BE2C (cell line): ENCODE measurements at regions not wholly inside any gene's neighbourhood (a gene's known extent, or its start where the extent isn't known, plus 50 kb on each side); places are given as distances from the start of the nearest gene placed in this dataset.

Experiments
- DNase-seq: peaks from one replicate; pipeline ENCODE4 v3.0.0-alpha.2; 2020
- H3K27me3 ChIP-seq: fragments of 250-450 bp; sonication (Bioruptor Pico); 2 replicates; pipeline ENCODE4 v1.5.1; 2020; ENCODE audit warnings: mild to moderate bottlenecking
- H3K36me3 ChIP-seq: fragments of 250-450 bp; sonication (Bioruptor Pico); 2 replicates; pipeline ENCODE4 v1.5.1; 2020; ENCODE audit warnings: mild to moderate bottlenecking
- H3K4me1 ChIP-seq: fragments of 250-450 bp; sonication (Bioruptor Pico); 2 replicates; pipeline ENCODE4 v1.5.1; 2020
- H3K4me3 ChIP-seq: 2 replicates; pipeline ENCODE4 v1.5.1; 2011; ENCODE audit warnings: low read depth, low read length
- H3K9me3 ChIP-seq: fragments of 250-450 bp; sonication (Bioruptor Pico); 2 replicates; pipeline ENCODE4 v1.5.1; 2020
- TF ChIP-seq, protein P1 (sequence below): IDR thresholded peaks from 2 replicates; pipeline ENCODE4 v1.5.1; 2012; ENCODE audit warnings: mild to moderate bottlenecking, low read depth, low read length

DNA sequence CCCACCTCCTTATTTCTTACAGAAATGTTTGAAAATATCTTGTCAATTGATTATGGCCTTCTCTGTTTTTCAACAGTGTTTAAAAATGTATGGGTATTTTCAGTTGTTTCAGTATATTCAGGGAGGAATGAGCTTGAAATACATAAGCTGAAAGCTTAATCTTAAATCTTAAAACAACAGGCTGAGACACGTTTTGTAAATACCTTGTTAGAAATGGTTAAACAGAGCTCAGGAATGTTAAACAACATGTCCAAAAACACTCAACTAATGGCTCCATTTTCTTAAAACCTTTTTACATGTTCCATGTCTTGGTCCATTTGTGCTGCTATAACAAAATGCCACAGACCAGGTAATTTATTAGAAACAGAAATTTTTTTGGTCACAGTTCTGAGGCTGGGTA lies 953.8 kb upstream of the ADGRL2 start:
- no peak for DNase-seq
- H3K4me3 ChIP-seq = no peak overlapping the region
- no peaks in the 10 kb centered on the region for H3K9me3 ChIP-seq
- H3K36me3 ChIP-seq = no peaks in the 10 kb centered on the region
- TF ChIP-seq, protein P1, sequence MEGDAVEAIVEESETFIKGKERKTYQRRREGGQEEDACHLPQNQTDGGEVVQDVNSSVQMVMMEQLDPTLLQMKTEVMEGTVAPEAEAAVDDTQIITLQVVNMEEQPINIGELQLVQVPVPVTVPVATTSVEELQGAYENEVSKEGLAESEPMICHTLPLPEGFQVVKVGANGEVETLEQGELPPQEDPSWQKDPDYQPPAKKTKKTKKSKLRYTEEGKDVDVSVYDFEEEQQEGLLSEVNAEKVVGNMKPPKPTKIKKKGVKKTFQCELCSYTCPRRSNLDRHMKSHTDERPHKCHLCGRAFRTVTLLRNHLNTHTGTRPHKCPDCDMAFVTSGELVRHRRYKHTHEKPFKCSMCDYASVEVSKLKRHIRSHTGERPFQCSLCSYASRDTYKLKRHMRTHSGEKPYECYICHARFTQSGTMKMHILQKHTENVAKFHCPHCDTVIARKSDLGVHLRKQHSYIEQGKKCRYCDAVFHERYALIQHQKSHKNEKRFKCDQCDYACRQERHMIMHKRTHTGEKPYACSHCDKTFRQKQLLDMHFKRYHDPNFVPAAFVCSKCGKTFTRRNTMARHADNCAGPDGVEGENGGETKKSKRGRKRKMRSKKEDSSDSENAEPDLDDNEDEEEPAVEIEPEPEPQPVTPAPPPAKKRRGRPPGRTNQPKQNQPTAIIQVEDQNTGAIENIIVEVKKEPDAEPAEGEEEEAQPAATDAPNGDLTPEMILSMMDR = no peak
- no peaks in the 10 kb centered on the region for H3K4me1 ChIP-seq
- no peaks in the 10 kb centered on the region for H3K27me3 ChIP-seq

DNA sequence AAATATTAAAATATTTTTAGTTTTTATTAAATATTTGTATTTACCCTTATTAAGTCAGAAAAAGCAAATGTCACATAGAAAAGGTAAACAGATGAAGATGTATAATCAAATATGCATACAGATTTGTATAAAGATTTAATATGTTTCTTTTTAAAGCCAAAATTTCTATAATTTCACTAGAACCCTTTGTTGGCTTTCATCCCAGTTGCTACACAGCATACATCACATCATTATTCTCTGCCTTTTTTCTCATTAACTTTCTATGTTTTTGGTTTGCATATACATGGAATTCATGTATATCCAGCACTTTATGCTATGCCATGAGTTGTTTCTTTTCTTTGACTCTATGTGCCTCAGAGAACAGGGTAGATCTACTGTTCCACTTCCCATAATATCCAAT lies 957.9 kb upstream of the ADGRL2 start:
- no peak for DNase-seq
- Histone ChIP-seq H3K4me3 (no peak overlapping the region), H3K27me3 (no peaks in the 10 kb centered on the region), H3K4me1 (no peaks in the 10 kb centered on the region), H3K9me3 (no peaks in the 10 kb centered on the region), H3K36me3 (no peaks in the 10 kb centered on the region)
- TF ChIP-seq, protein P1 = no peak

DNA sequence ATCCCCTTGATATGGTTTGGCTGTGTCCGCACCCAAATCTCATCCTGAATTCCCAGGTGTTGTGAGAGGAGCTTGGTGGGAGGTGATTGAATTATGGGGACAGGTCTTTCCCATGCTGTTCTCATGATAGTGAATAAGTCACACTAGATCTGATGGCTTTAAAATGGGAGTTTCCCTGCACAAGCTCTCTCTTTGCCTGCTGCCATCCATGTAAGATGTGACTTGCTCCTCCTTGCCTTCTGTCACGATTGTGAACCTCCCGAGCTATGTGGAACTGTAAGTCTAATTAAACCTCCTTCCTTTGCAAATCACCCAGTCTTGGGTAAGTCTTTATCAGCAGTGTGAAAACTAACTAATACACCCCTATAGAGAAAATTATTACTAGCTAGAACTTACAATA lies 959.5 kb upstream of the ADGRL2 start:
- no peak for DNase-seq
- Histone ChIP-seq H3K4me3 (no peak overlapping the region), H3K4me1 (no peaks in the 10 kb centered on the region), H3K9me3 (no peaks in the 10 kb centered on the region), H3K36me3 (no peaks in the 10 kb centered on the region), H3K27me3 (no peaks in the 10 kb centered on the region)
- TF ChIP-seq, protein P1 = no peak

DNA sequence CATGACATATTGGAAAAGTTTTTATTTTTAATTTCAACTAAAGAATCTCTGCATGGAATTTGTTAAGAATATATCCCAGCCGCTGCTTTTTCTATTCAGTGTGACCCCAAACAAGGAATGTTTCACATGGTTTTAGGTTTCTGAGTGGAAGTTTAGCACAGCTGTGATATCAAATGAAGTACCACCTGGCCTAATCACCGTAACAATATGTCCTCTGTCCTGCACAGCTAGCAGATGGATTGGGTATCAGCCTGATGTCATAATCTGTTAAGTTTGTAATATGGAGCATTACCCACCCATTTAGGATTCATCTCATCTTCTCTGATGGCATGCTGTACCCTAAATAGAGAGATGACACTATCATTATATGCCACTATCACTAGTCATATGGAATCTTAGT lies 963.7 kb upstream of the ADGRL2 start:
- H3K36me3 ChIP-seq = no peaks in the 10 kb centered on the region
- TF ChIP-seq, protein P1 = no peak
- no peak for DNase-seq
- no peaks in the 10 kb centered on the region for H3K9me3 ChIP-seq
- no peak overlapping the region for H3K4me3 ChIP-seq
- no peaks in the 10 kb centered on the region for H3K4me1 ChIP-seq
- no peaks in the 10 kb centered on the region for H3K27me3 ChIP-seq

DNA sequence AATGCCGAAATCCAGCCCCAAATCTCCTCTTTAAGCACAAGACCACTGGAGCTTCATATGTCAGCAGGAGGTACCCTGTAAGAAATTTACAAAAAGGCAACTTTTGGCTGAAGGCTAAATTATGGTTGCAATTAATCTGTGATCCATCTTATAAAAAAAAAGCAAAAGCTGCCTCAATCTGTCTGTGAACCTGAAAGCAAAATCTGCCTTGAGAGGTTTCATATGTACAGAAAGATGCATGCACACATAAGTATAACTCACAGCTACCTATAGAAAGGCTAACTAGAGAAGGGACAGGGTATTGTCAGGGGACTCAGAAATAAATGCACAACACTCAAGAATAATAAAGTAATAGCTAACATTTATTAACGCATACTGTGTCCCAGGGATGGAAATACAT lies 964.2 kb upstream of the ADGRL2 start:
- Histone ChIP-seq H3K27me3 (no peaks in the 10 kb centered on the region), H3K36me3 (no peaks in the 10 kb centered on the region), H3K9me3 (no peaks in the 10 kb centered on the region), H3K4me3 (no peak overlapping the region), H3K4me1 (no peaks in the 10 kb centered on the region)
- DNase-seq = no peak
- TF ChIP-seq, protein P1 = no peak

DNA sequence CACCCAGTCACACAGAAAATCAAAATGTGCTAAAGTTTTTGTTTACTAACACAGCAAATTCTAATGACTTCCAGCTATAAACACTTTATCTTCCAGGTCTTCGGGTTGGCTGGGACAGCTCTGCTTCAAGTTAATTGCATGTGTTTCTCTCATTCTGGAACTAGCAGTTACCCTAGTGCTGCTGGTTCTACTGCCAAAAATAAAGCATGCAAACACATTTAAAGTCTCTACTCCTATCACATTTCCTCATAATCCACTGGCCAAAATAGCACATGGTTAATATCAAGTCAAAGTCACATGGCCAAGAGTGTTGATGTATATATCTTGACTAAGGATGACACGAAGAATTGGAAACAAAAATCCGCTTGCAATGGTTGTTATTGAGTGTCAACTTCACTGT lies 973.1 kb upstream of the ADGRL2 start:
- TF ChIP-seq, protein P1 = no peak
- DNase-seq = no peak
- no peaks in the 10 kb centered on the region for H3K4me1 ChIP-seq
- no peaks in the 10 kb centered on the region for H3K9me3 ChIP-seq
- H3K36me3 ChIP-seq = no peaks in the 10 kb centered on the region
- no peak overlapping the region for H3K4me3 ChIP-seq
- H3K27me3 ChIP-seq = no peaks in the 10 kb centered on the region
